ENCODE measurements at regions not wholly inside any gene's neighbourhood (a gene's known extent, or its start where the extent isn't known, plus 50 kb on each side); places are given as distances from the start of the nearest gene placed in this dataset.

- Histone ChIP-seq H3K27ac (ENCODE audit: control insufficient read depth, insufficient read depth) (no peak overlapping the region), H3K9ac (ENCODE audit: control insufficient read depth, insufficient read depth, low read length) (no peak overlapping the region), H2AFZ (ENCODE audit: control insufficient read depth, low read depth, low read length) (no peak overlapping the region), H4K20me1 (ENCODE audit: control insufficient read depth, insufficient read depth) (no peaks in the 10 kb centered on the region), H3K9me3 (replicated peaks; ENCODE audit: control insufficient read depth, insufficient read depth, low read length) (no peaks in the 10 kb centered on the region), H3K4me3 (no peak overlapping the region), H3K4me2 (ENCODE audit: control insufficient read depth, insufficient read depth) (no peak overlapping the region), H3K36me3 (ENCODE audit: control insufficient read depth in 2 of 2, insufficient read depth in 2 of 2, low read length in 1 of 2) (no peaks in the 10 kb centered on the region), H3K4me1 (ENCODE audit: control insufficient read depth, insufficient read depth, low read length) (no peaks in the 10 kb centered on the region), H3K79me2 (ENCODE audit: control insufficient read depth, insufficient read depth, low read length) (no peaks in the 10 kb centered on the region), H3K27me3 (replicated peaks in 1 of 2; ENCODE audit: control insufficient read depth in 2 of 2, insufficient read depth in 2 of 2, low read length in 1 of 2) (no peaks in the 10 kb centered on the region)
- no peak for DNase-seq (ENCODE audit: low read depth, low spot score)
- no peak for FAIRE-seq
- BruUV-seq (replicated peaks), result no TSS peak
- ATAC-seq, result no peak
- SMC1A ChIA-PET (ENCODE audit: uncharacterized antibody, unreplicated experiment), result no interaction called here
- RAD21 ChIA-PET (ENCODE audit: unreplicated experiment), result interaction anchor here (0.7 kb wide), 1 partner anchor 711 kb away, joined by 3 read pairs; no protein-coding TSS in a partner anchor
- POLR2A ChIA-PET, result no interaction called here
- in situ Hi-C loops (cut with MboI), result no loop called here
- CTCF ChIA-PET, result no interaction called here
- no peak for TF ChIP-seq ZBTB33 (IDR thresholded peaks at IDR 0.05)
- TF ChIP-seq WRNIP1 (IDR thresholded peaks at IDR 0.05; ENCODE audit: borderline replicate concordance, low read depth, low read length), result no peak
- no peak for TF ChIP-seq SMARCA5 (IDR thresholded peaks at IDR 0.05)
- TF ChIP-seq, protein P1, sequence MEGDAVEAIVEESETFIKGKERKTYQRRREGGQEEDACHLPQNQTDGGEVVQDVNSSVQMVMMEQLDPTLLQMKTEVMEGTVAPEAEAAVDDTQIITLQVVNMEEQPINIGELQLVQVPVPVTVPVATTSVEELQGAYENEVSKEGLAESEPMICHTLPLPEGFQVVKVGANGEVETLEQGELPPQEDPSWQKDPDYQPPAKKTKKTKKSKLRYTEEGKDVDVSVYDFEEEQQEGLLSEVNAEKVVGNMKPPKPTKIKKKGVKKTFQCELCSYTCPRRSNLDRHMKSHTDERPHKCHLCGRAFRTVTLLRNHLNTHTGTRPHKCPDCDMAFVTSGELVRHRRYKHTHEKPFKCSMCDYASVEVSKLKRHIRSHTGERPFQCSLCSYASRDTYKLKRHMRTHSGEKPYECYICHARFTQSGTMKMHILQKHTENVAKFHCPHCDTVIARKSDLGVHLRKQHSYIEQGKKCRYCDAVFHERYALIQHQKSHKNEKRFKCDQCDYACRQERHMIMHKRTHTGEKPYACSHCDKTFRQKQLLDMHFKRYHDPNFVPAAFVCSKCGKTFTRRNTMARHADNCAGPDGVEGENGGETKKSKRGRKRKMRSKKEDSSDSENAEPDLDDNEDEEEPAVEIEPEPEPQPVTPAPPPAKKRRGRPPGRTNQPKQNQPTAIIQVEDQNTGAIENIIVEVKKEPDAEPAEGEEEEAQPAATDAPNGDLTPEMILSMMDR (IDR thresholded peaks at IDR 0.05 in 2 of 3, conservative IDR thresholded peaks at IDR 0.05 in 1 of 3; ENCODE audit: control insufficient read depth in 2 of 3, extremely low read depth in 1 of 3, insufficient read depth in 1 of 3, low read depth in 3 of 3, low read length in 3 of 3), result no peak
- no peak for TF ChIP-seq STAT3 (IDR thresholded peaks at IDR 0.05; ENCODE audit: low read depth, low read length)
- TF ChIP-seq GATAD2B (conservative IDR thresholded peaks at IDR 0.05; ENCODE audit: low read depth), result no peak
- intact Hi-C loops (cut with micrococcal nuclease; ENCODE audit: unreplicated experiment), result no loop called here
These were observed 266.6 kb downstream of the DNAJB9 start for GRCh38 chr7:108836256-108836655.
